ENCODE measurements at regions not wholly inside any gene's neighbourhood (a gene's known extent, or its start where the extent isn't known, plus 50 kb on each side); places are given as distances from the start of the nearest gene placed in this dataset.

DNA sequence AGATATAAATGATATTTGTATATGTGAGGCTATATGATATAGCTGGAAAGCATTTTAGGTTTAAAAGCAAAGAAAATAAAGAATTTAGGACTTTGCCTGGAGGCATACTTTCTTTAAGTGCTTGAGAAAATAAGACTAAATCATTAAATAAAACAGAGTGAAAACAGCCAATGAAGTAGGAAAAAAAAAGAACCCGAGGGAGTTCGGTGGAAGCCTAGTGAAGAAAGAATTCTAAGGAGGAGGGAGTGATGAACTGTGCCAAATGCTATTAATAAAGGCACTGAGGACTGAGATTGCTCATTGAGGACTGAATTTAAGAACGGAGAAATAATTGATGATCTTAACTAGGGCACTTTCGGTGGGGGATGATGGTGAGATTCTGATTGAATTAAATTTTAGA is 573.5 kb downstream of the DSC3 start:
- TF ChIP-seq, protein P1, sequence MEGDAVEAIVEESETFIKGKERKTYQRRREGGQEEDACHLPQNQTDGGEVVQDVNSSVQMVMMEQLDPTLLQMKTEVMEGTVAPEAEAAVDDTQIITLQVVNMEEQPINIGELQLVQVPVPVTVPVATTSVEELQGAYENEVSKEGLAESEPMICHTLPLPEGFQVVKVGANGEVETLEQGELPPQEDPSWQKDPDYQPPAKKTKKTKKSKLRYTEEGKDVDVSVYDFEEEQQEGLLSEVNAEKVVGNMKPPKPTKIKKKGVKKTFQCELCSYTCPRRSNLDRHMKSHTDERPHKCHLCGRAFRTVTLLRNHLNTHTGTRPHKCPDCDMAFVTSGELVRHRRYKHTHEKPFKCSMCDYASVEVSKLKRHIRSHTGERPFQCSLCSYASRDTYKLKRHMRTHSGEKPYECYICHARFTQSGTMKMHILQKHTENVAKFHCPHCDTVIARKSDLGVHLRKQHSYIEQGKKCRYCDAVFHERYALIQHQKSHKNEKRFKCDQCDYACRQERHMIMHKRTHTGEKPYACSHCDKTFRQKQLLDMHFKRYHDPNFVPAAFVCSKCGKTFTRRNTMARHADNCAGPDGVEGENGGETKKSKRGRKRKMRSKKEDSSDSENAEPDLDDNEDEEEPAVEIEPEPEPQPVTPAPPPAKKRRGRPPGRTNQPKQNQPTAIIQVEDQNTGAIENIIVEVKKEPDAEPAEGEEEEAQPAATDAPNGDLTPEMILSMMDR (IDR thresholded peaks at IDR 0.05; ENCODE audit: borderline replicate concordance, extremely low read depth, low read length, poor library complexity, severe bottlenecking), result no peak
- no peak for TF ChIP-seq EZH2 (IDR thresholded peaks at IDR 0.05; ENCODE audit: borderline replicate concordance, low read depth, low read length, severe bottlenecking)
